Activated effector memory CD4-positive, alpha-beta T cell treated with Interleukin-2 at 50 U/mL for 16 hours (primary cell): ENCODE measurements at regions not wholly inside any gene's neighbourhood (a gene's known extent, or its start where the extent isn't known, plus 50 kb on each side); places are given as distances from the start of the nearest gene placed in this dataset.

Source experiments
- DNase-seq: peaks from one replicate; pipeline ENCODE4 v3.0.0-alpha.2; 2020

DNA sequence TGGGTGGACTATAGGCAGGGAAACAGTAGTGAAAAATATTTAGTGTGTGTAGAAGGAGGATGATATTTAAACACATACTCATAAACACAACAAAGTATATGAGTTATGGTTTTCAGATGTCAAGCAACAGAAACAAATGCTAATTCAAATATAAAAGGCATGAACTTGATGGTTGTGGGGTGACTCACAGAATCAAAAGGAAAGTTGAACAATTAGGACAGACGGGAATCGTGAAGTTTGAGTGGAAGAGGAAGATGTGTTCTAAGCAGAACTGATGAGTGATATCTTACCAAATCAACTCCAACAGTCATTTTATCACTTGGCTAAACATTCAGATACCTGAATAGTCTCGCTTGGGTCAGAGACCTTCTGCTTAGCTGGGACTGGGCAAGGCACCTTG is 53.6 kb upstream of the ITGA6 start:
- no peak for DNase-seq

DNA sequence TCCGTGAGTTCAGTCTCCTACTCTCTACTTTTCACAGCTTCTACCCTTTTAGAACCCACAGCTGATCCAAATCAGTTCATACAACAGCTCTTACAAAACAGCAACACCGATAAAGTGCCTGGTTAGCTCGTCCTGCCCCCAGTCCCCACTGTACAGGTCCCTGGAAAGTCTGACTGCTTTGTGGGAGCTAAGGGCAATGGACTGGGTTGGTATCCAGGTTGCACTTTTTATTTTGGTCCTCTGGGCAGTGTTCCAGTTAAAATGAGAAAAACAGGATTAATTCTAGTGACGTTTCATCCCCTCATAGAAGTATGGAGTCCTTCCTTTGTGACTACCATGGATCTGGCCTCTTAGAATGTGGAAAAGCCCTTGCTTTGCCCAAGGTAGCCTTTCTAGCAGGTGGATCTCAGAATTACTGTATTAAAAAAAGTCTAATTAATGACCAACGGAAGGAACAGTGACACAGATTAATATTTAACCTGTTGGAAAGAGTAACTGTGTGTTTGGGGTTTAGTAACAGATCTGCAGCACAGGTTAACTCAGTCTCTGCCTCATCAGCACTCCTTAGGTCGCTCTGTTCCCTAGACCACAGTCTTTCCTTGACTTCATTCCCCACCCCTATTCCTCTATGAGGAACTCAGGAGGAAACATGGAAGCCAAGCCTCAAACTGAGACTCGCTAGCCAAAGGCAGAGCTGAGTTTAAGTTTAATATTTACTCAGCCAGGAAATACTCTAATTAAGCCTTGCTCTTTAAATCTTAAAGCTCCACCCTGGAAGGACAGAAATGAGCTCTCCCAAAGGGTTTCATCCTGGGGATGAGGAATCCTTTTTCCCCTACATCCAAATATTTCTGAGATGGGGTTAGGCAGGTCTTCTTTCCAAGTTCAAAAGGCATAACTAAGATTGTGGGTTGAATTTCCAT is 52.8 kb upstream of the ITGA6 start:
- DNase-seq, result no peak

DNA sequence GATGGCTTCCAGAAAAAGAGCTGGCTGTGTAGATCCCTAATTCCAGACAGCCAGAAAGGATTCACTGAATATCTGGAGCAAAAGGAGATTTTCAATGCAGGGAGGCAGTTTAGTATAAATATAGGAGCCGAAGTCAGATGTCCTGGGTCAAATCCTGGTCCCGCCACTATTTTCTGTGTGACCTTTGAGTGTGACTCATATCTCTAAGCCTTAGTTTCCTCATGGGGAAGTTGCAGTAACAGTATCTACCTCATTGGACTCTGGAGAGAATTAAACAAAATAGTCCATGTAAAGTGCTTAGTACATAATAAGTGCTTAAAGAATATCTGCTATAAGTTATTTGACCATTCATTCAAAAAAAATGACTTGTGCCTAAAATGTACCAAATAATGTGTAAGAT is 52.1 kb upstream of the ITGA6 start:
- no peak for DNase-seq

DNA sequence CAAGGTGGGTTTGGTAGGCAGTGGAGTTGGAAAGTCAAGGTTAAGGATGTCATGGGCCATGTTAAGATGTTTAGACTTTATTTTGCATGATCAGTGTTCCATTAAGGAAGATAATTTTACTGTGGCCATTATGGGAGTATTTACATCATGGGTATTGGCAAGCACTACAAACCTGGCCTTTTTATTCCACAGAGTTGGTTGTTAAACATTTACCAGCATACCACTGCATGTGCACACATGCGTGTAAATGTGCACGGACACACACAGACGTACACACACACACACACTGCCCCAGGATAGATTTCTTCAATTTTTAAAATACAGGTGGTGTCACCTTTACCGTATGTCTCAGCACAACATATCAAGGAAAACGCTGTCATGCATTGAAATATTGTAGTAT is 51.4 kb upstream of the ITGA6 start:
- DNase-seq, result no peak

DNA sequence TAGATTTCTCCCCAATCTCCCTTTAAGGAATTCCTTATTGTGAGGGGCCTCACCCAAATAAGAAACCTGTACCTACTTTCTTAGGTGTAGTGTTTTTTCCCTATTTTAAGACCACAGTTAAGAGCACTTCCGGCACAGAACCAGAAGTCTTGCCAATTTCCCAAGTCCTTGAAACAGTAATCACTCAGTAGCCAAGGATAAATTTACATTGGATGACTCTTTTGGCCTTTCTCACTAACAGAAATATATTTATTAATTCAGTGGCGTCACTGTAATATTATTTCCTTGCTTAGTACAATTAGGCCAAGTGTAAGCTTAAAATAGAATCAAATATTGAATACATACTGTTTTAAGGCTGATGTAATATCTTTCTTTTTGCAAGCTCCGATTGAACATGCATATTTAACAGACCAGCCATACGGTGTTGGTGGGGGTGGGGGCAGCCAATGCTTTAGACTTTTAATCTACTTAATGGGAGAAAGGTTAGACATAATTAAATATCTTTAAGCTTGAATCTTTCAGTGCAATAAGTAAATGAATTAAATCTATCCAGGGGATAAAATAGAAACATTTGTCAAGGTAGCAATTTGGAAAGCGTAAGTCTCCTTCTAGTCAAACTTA is 50.8 kb upstream of the ITGA6 start:
- no peak for DNase-seq

DNA sequence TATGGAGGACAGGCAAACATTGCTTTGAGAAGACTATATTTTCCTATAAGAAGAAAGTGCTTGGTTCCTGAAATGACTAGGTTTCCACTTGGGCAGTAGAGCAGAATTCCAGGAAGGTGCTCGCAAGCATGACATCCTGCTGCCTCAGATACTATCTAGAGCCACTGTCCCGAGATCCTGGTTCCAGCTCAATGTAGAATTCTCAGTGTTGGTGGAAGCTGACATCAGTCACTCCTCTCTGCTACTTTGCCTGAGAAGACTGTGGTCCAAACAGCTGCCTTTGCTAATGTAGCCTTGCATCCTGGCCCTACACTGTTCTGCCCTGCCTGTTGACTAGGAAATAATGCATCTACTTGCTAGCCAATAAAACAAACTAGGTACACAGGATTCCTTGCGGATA is 50.0 kb upstream of the ITGA6 start:
- no peak for DNase-seq
